Colonic mucosa (tissue), 4 donors: ENCODE measurements at regions not wholly inside any gene's neighbourhood (a gene's known extent, or its start where the extent isn't known, plus 50 kb on each side); places are given as distances from the start of the nearest gene placed in this dataset.

ENCODE experiments used
- DNase-seq: peaks from one replicate; pipeline ENCODE4 v3.0.0-alpha.2; 2020
- H3K27ac ChIP-seq: fragments of 200-600 bp; one replicate; pipeline ENCODE4 v1.8.0; 2021
- H3K27me3 ChIP-seq: fragments of 200-600 bp; one replicate; pipeline ENCODE4 v1.8.0; 2021
- H3K36me3 ChIP-seq: fragments of 200-600 bp; one replicate; pipeline ENCODE4 v1.8.0; 2021
- H3K4me1 ChIP-seq: fragments of 200-600 bp; one replicate; pipeline ENCODE4 v1.8.0; 2021; ENCODE audit warnings: mild to moderate bottlenecking
- H3K4me3 ChIP-seq: fragments of 200-600 bp; one replicate; pipeline ENCODE4 v1.8.0; 2021
- H3K9ac ChIP-seq, 2 donors: one replicate each; pipeline ENCODE4 v1.7.0; 2013; ENCODE audit warnings: control low read depth in 2 of 2, low read depth in 2 of 2, low read length in 2 of 2
- H3K9me3 ChIP-seq: fragments of 200-600 bp; one replicate; pipeline ENCODE4 v1.8.0; 2021
- CTCF ChIP-seq: fragments of 200-600 bp; IDR thresholded peaks from one replicate; pipeline ENCODE4 v1.8.0; 2022; ENCODE audit warnings: antibody characterized with exemption, mild to moderate bottlenecking
- intact Hi-C: fragments of 100-400 bp; cut with DNase I; formaldehyde crosslinking; loops from one replicate; pipeline ENCODE4 v1.14.1; 2022
- donor health status: healthy.
- donor health status: DM: no; HTN: no; CAD: no.
- donor health status: DM: no; HTN: no; CAD: no.

- no peak for DNase-seq
- no peaks in the 10 kb centered on the region for H3K9me3 ChIP-seq
These were observed 195.8 kb upstream of the JUN start for GRCh38 chr1:58979677-58980076.

GRCh38 chr1:58981392-58981791 is 197.5 kb upstream of the JUN start:
- Histone ChIP-seq H3K4me3 (no peak overlapping the region), H3K36me3 (no peaks in the 10 kb centered on the region), H3K27ac (no peak overlapping the region), H3K9me3 (no peaks in the 10 kb centered on the region), H3K9ac (no peak overlapping the region), H3K4me1 (no peaks in the 10 kb centered on the region), H3K27me3 (no peaks in the 10 kb centered on the region)
- no peak for TF ChIP-seq CTCF
- no peak for DNase-seq
- intact Hi-C loops: no loop called here

More at GRCh38 chr1:58979677-58980076, 195.8 kb upstream of the JUN start:
- no peak overlapping the region for H3K4me3 ChIP-seq
- no peaks in the 10 kb centered on the region for H3K27me3 ChIP-seq
- no peaks in the 10 kb centered on the region for H3K36me3 ChIP-seq
- no peak overlapping the region for H3K27ac ChIP-seq
- H3K9ac ChIP-seq: no peak overlapping the region
- no peaks in the 10 kb centered on the region for H3K4me1 ChIP-seq
- intact Hi-C loops: no loop called here
- TF ChIP-seq CTCF: no peak

- no peaks in the 10 kb centered on the region for H3K36me3 ChIP-seq
- DNase-seq: no peak
- no peaks in the 10 kb centered on the region for H3K9me3 ChIP-seq
- H3K4me1 ChIP-seq: no peaks in the 10 kb centered on the region
- TF ChIP-seq CTCF: no peak
- no peak overlapping the region for H3K4me3 ChIP-seq
- H3K27me3 ChIP-seq: no peaks in the 10 kb centered on the region
- no peak overlapping the region for H3K9ac ChIP-seq
- intact Hi-C loops: no loop called here
- H3K27ac ChIP-seq: no peak overlapping the region
These were observed 198.6 kb upstream of the JUN start for GRCh38 chr1:58982259-58982998.

- Histone ChIP-seq H3K27ac (no peak overlapping the region), H3K9me3 (no peaks in the 10 kb centered on the region), H3K9ac (no peak overlapping the region), H3K27me3 (no peaks in the 10 kb centered on the region), H3K4me1 (no peaks in the 10 kb centered on the region), H3K36me3 (no peaks in the 10 kb centered on the region), H3K4me3 (no peak overlapping the region)
- DNase-seq: no peak
- intact Hi-C loops: no loop called here
- no peak for TF ChIP-seq CTCF
These were observed 199.3 kb upstream of the JUN start for GRCh38 chr1:58983162-58983561.

GRCh38 chr1:58983633-58984245 is 199.9 kb upstream of the JUN start:
- Histone ChIP-seq H3K36me3 (no peaks in the 10 kb centered on the region), H3K9me3 (no peaks in the 10 kb centered on the region), H3K9ac (no peak overlapping the region), H3K4me1 (no peaks in the 10 kb centered on the region), H3K27me3 (no peaks in the 10 kb centered on the region), H3K4me3 (no peak overlapping the region), H3K27ac (no peak overlapping the region)
- intact Hi-C loops: no loop called here
- no peak for DNase-seq
- no peak for TF ChIP-seq CTCF
